ENCODE measurements at regions not wholly inside any gene's neighbourhood (a gene's known extent, or its start where the extent isn't known, plus 50 kb on each side); places are given as distances from the start of the nearest gene placed in this dataset.

DNA sequence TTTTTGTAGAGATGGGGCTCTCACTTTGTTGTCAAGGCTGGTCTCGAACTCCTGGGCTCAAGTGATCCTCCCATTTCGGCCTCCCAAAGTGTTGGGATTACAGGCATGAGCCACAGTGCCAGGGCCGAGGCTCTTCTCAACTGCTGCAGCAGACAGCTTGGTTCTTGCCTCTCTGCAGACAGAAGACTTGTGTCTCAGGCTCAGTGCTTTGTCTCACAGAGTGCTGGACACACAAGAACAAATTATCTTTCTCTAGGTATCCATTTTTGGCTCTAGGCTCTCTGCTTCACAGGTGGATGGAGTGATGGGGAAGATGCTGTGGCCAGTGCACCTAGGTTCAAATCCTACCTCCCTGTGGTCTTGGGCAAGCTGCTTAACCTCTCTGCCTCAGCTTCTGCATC lies 80.8 kb upstream of the RNU2-1 start (continued):
- TF ChIP-seq, protein P1, sequence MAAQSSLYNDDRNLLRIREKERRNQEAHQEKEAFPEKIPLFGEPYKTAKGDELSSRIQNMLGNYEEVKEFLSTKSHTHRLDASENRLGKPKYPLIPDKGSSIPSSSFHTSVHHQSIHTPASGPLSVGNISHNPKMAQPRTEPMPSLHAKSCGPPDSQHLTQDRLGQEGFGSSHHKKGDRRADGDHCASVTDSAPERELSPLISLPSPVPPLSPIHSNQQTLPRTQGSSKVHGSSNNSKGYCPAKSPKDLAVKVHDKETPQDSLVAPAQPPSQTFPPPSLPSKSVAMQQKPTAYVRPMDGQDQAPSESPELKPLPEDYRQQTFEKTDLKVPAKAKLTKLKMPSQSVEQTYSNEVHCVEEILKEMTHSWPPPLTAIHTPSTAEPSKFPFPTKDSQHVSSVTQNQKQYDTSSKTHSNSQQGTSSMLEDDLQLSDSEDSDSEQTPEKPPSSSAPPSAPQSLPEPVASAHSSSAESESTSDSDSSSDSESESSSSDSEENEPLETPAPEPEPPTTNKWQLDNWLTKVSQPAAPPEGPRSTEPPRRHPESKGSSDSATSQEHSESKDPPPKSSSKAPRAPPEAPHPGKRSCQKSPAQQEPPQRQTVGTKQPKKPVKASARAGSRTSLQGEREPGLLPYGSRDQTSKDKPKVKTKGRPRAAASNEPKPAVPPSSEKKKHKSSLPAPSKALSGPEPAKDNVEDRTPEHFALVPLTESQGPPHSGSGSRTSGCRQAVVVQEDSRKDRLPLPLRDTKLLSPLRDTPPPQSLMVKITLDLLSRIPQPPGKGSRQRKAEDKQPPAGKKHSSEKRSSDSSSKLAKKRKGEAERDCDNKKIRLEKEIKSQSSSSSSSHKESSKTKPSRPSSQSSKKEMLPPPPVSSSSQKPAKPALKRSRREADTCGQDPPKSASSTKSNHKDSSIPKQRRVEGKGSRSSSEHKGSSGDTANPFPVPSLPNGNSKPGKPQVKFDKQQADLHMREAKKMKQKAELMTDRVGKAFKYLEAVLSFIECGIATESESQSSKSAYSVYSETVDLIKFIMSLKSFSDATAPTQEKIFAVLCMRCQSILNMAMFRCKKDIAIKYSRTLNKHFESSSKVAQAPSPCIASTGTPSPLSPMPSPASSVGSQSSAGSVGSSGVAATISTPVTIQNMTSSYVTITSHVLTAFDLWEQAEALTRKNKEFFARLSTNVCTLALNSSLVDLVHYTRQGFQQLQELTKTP (IDR thresholded peaks at IDR 0.05; ENCODE audit: low read depth in 1 of 2, partially characterized antibody in 2 of 2) = no peak
- TF ChIP-seq NRF1 (conservative IDR thresholded peaks at IDR 0.05 in 1 of 2, IDR thresholded peaks at IDR 0.05 in 1 of 2) (no peak), ARID1B (IDR thresholded peaks at IDR 0.05) (no peak), KAT8 (IDR thresholded peaks at IDR 0.05; ENCODE audit: low read depth) (no peak), ZKSCAN8 (CRISPR knock-in tag; IDR thresholded peaks at IDR 0.05) (no peak), SUPT5H (IDR thresholded peaks at IDR 0.05) (no peak), PTRF (tag; IDR thresholded peaks at IDR 0.05) (no peak)
- TF ChIP-seq, protein P2, sequence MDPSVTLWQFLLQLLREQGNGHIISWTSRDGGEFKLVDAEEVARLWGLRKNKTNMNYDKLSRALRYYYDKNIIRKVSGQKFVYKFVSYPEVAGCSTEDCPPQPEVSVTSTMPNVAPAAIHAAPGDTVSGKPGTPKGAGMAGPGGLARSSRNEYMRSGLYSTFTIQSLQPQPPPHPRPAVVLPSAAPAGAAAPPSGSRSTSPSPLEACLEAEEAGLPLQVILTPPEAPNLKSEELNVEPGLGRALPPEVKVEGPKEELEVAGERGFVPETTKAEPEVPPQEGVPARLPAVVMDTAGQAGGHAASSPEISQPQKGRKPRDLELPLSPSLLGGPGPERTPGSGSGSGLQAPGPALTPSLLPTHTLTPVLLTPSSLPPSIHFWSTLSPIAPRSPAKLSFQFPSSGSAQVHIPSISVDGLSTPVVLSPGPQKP (CRISPR knock-in tag; IDR thresholded peaks at IDR 0.05) = no peak
- TF ChIP-seq, protein P3, sequence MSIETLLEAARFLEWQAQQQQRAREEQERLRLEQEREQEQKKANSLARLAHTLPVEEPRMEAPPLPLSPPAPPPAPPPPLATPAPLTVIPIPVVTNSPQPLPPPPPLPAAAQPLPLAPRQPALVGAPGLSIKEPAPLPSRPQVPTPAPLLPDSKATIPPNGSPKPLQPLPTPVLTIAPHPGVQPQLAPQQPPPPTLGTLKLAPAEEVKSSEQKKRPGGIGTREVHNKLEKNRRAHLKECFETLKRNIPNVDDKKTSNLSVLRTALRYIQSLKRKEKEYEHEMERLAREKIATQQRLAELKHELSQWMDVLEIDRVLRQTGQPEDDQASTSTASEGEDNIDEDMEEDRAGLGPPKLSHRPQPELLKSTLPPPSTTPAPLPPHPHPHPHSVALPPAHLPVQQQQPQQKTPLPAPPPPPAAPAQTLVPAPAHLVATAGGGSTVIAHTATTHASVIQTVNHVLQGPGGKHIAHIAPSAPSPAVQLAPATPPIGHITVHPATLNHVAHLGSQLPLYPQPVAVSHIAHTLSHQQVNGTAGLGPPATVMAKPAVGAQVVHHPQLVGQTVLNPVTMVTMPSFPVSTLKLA (conservative IDR thresholded peaks at IDR 0.05) = no peak
